Heart left ventricle (tissue), 16 donors: ENCODE measurements at regions not wholly inside any gene's neighbourhood (a gene's known extent, or its start where the extent isn't known, plus 50 kb on each side); places are given as distances from the start of the nearest gene placed in this dataset.
"Not testable (repeated sequence)": the region's sequence is repeated elsewhere in the genome, so short reads cannot be mapped to it uniquely, and the experiment has no call there.

ENCODE experiments used
- ATAC-seq, 4 donors: fragments of 200-7000 bp; cut with Tn5 transposase; one replicate each; pipeline ENCODE4 v1.9.1; 2020 to 2022; ENCODE audit warnings: moderate library complexity in 4 of 4, mild to moderate bottlenecking in 3 of 4, moderate number of reproducible peaks in 1 of 4
- DNase-seq, 5 donors: peaks; one replicate each; pipeline ENCODE4 v3.0.0-alpha.2; 2020
- H3K27ac ChIP-seq, 12 donors: fragments of 200-600 bp; sonication (generic) in 4 of 12; one replicate each; pipeline versions ENCODE4 v1.5.0 to v1.8.0; 2016 to 2022; ENCODE audit warnings: mild to moderate bottlenecking in 2 of 12
- H3K27me3 ChIP-seq, 9 donors: fragments of 200-600 bp; sonication (generic) in 2 of 9; one replicate each; pipeline versions ENCODE4 v1.5.1 to v1.8.0; 2016 to 2022; ENCODE audit warnings: mild to moderate bottlenecking in 3 of 9
- H3K36me3 ChIP-seq, 9 donors: fragments of 200-600 bp; sonication (generic) in 2 of 9; one replicate each; pipeline versions ENCODE4 v1.5.0 to v1.8.0; 2018 to 2022; ENCODE audit warnings: mild to moderate bottlenecking in 2 of 9
- H3K4me1 ChIP-seq, 12 donors: fragments of 200-600 bp; sonication (generic) in 4 of 12; one replicate each; pipeline versions ENCODE4 v1.5.0 to v1.8.0; 2016 to 2022; ENCODE audit warnings: mild to moderate bottlenecking in 3 of 12
- H3K4me3 ChIP-seq, 12 donors: fragments of 200-600 bp; sonication (generic) in 4 of 12; one replicate each; pipeline versions ENCODE4 v1.5.0 to v1.8.0; 2017 to 2022; ENCODE audit warnings: mild to moderate bottlenecking in 9 of 12, moderate library complexity in 4 of 12
- H3K9me3 ChIP-seq, 12 donors: fragments of 200-600 bp; sonication (generic) in 4 of 12; one replicate each; pipeline versions ENCODE4 v1.5.0 to v1.8.0; 2016 to 2022; ENCODE audit warnings: mild to moderate bottlenecking in 1 of 12
- CTCF ChIP-seq, 12 donors: fragments of 200-600 bp; sonication (generic) in 4 of 12; IDR thresholded peaks; one replicate each; pipeline versions ENCODE4 v1.5.0 to v1.8.0; 2018 to 2022; ENCODE audit warnings: antibody characterized with exemption in 12 of 12, mild to moderate bottlenecking in 5 of 12
- POLR2A ChIP-seq, 2 donors: fragments of 450-650 bp; IDR thresholded peaks; one replicate each; pipeline ENCODE4 v1.6.1; 2017; ENCODE audit warnings: antibody characterized with exemption in 2 of 2, mild to moderate bottlenecking in 2 of 2, moderate library complexity in 2 of 2
- WGBS, 4 donors: extraction: QIAGEN DNeasy Blood & Tissue Kit in 2 of 4; methylation state at CpG; one replicate each; pipeline versions ENCODE4 v1.1.5 to v1.1.7; 2013 to 2018; 5-methylcytosine and 5-hydroxymethylcytosine counted together
- intact Hi-C, 10 donors: fragments of 100-400 bp; cut with DNase I; formaldehyde crosslinking; loops; one replicate each; pipeline versions ENCODE4 v1.11.1 to v1.14.2; 2022
- donor health status: ischemic (EF 13 %, LVEDD 7.1; RV severe dilation, severe dysfunction).
- donor health status: healthy with polysubstance abuse.
- donor health status: DM: no; HTN: yes; CAD: no.
- donor health status: DM: no; HTN: no; CAD: no.
- donor health status: ischemic (EF 25% LVEDD 6.9; RV normal size, moderate dysfunction).
- donor health status: ischemic (EF 25% LVEDD 5.7; RV mildly dilated, moderate dysfunction).
- donor health status: healthy.
- donor health status: DM: yes; HTN: yes; CAD: no.
- donor health status: ischemic (EF 35%, LVEDD 5.7; RV mildly dilated, moderate dysfunction).
- donor health status: nonischemic (EF 11% LVEDD 7.7; RV severe dilation, severe dysfunction).
- donor health status: DM: yes; HTN: yes; CAD: no.
- donor health status: PGD.
- donor health status: ischemic (EF 29% LVEDD 5.4; RV normal size, mild dysfunction).
- donor health status: nonischemic (EF 23%, LVEDD 6.1; RV moderate dilation, normal function).

- 46 to 75% (median 71%) methylated on average over 1 to 2 of the region's 2 CpGs; no CpG with 5 or more reads in 1 of the 4 donors for WGBS, 4 donors
- intact Hi-C loops, H3K27ac ChIP-seq, H3K4me1 ChIP-seq, H3K27me3 ChIP-seq, H3K4me3 ChIP-seq, H3K36me3 ChIP-seq, ATAC-seq, H3K9me3 ChIP-seq, DNase-seq: not testable (repeated sequence)
Measured at GRCh38 chrX:84858771-84859170, 144.9 kb upstream of the APOOL start.

GRCh38 chrX:84865113-84865512, 138.6 kb upstream of the APOOL start:
- DNase-seq (no peak), ATAC-seq (no peak)
- Histone ChIP-seq H3K27ac (no peak overlapping the region), H3K36me3 (no peaks in the 10 kb centered on the region), H3K27me3 (no peaks in the 10 kb centered on the region), H3K4me1 (no peaks in the 10 kb centered on the region), H3K4me3 (no peak overlapping the region), H3K9me3 (peaks cover 0 to 6% (median 0%) of the 10 kb centered on the region in 12 donors)
- TF ChIP-seq CTCF (IDR thresholded peaks at IDR 0.05): no peak
- intact Hi-C loops: no loop called here

GRCh38 chrX:84870281-84870680, 133.4 kb upstream of the APOOL start:
- 55 to 100% (median 78%) methylated on average over 1 of the region's 1 CpG for WGBS, 4 donors
- H3K27me3 ChIP-seq, H3K9me3 ChIP-seq, H3K4me1 ChIP-seq, intact Hi-C loops, ATAC-seq, H3K4me3 ChIP-seq, H3K27ac ChIP-seq, DNase-seq, H3K36me3 ChIP-seq: not testable (repeated sequence)

- not testable (repeated sequence) for H3K4me3 ChIP-seq
Measured at GRCh38 chrX:84872160-84872771, 131.4 kb upstream of the APOOL start.

GRCh38 chrX:84873176-84873575, 130.5 kb upstream of the APOOL start:
- Histone ChIP-seq H3K9me3 (peaks cover 0 to 6% (median 0%) of the 10 kb centered on the region in 12 donors), H3K4me3 (no peak overlapping the region), H3K27ac (no peak overlapping the region), H3K36me3 (no peaks in the 10 kb centered on the region), H3K27me3 (peaks cover 0 to 4% (median 0%) of the 10 kb centered on the region in 9 donors), H3K4me1 (no peaks in the 10 kb centered on the region)
- intact Hi-C loops: no loop called here
- TF ChIP-seq POLR2A (IDR thresholded peaks at IDR 0.05) (no peak), CTCF (IDR thresholded peaks at IDR 0.05) (no peak)
- ATAC-seq: no peak
- 49 to 86% (median 73%) methylated on average over 3 of the region's 3 CpGs for WGBS, 4 donors
- DNase-seq: no peak

More at GRCh38 chrX:84872160-84872771, 131.4 kb upstream of the APOOL start:
- H3K27me3 ChIP-seq, ATAC-seq, H3K36me3 ChIP-seq, H3K27ac ChIP-seq, H3K4me1 ChIP-seq, DNase-seq, H3K9me3 ChIP-seq, intact Hi-C loops: not testable (repeated sequence)
- 65 to 72% (median 69%) methylated on average over 4 to 5 of the region's 5 CpGs for WGBS, 4 donors

GRCh38 chrX:84876876-84877275, 126.8 kb upstream of the APOOL start:
- peaks cover 0 to 4% (median 0%) of the 10 kb centered on the region in 9 donors for H3K27me3 ChIP-seq
- ATAC-seq (no peak), DNase-seq (no peak)
- intact Hi-C loops: no loop called here
- H3K36me3 ChIP-seq: no peaks in the 10 kb centered on the region
- H3K9me3 ChIP-seq: no peaks in the 10 kb centered on the region
- TF ChIP-seq POLR2A (IDR thresholded peaks at IDR 0.05) (no peak), CTCF (IDR thresholded peaks at IDR 0.05) (no peak)
- no peak overlapping the region for H3K27ac ChIP-seq
- no peaks in the 10 kb centered on the region for H3K4me1 ChIP-seq
- no peak overlapping the region for H3K4me3 ChIP-seq
